Neural crest cell (in vitro differentiated cells): ENCODE measurements at regions not wholly inside any gene's neighbourhood (a gene's known extent, or its start where the extent isn't known, plus 50 kb on each side); places are given as distances from the start of the nearest gene placed in this dataset.

Source experiments
- DNase-seq: peaks from one replicate; pipeline ENCODE4 v3.0.0; 2021; ENCODE audit warnings: low read depth, mixed read lengths, low spot score
- H3K27ac Mint-ChIP-seq: one replicate; pipeline ENCODE4 v1.8.0; 2021; ENCODE audit warnings: mild to moderate bottlenecking, mixed read lengths; ENCODE audit not compliant: unreplicated experiment
- H3K27me3 Mint-ChIP-seq: 2 replicates; pipeline ENCODE4 v1.8.0; 2021; ENCODE audit warnings: low read depth, mild to moderate bottlenecking, mixed read lengths
- H3K36me3 Mint-ChIP-seq: 2 replicates; pipeline ENCODE4 v1.8.0; 2021; ENCODE audit warnings: low read depth, mild to moderate bottlenecking, mixed read lengths
- H3K4me1 Mint-ChIP-seq: 2 replicates; pipeline ENCODE4 v1.8.0; 2021; ENCODE audit warnings: mixed read lengths
- H3K4me3 Mint-ChIP-seq: one replicate; pipeline ENCODE4 v1.8.0; 2021; ENCODE audit warnings: mild to moderate bottlenecking, mixed read lengths
- H3K9me3 Mint-ChIP-seq: 2 replicates; pipeline ENCODE4 v1.8.0; 2021; ENCODE audit warnings: mixed read lengths
- TF ChIP-seq, protein P1 (sequence below): fragments of 200-600 bp; sonication (generic); conservative IDR thresholded peaks from 2 replicates; pipeline ENCODE4 v1.5.0; 2021; ENCODE audit warnings: antibody characterized with exemption, mild to moderate bottlenecking

DNA sequence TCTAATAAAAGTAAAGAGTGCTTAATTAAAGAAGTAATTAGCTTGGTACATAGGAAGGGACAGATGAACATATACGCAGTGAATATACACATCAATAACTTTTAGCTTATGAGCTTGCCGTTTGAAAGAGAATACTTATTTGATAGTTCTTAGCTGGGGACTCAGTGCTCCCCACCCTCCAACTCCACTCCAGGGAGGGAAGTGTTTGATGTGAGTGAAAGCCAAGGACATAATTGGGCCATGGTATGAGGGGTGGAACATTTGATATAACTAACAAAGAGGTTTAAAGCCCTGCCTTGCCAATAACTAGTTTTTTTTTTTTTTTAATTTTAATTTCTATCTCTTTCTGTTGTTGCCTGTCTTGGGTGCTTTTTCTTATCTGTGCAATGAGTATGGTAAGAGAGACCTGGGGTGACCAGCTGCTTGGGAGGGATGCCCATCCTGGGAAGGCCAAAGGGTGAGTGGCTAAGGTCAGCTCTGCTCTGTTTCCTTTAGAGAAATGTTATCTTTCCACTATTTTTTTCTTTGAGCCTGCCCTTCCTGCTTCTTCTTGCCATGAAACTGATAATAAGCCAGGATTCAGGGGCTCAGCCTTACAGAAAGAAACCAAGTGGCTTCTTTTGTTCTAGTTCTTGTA is 132.8 kb upstream of the CPSF6 start:
- no peaks in the 10 kb centered on the region for H3K27me3 Mint-ChIP-seq
- H3K36me3 Mint-ChIP-seq: no peaks in the 10 kb centered on the region
- no peak overlapping the region for H3K27ac Mint-ChIP-seq
- TF ChIP-seq, protein P1, sequence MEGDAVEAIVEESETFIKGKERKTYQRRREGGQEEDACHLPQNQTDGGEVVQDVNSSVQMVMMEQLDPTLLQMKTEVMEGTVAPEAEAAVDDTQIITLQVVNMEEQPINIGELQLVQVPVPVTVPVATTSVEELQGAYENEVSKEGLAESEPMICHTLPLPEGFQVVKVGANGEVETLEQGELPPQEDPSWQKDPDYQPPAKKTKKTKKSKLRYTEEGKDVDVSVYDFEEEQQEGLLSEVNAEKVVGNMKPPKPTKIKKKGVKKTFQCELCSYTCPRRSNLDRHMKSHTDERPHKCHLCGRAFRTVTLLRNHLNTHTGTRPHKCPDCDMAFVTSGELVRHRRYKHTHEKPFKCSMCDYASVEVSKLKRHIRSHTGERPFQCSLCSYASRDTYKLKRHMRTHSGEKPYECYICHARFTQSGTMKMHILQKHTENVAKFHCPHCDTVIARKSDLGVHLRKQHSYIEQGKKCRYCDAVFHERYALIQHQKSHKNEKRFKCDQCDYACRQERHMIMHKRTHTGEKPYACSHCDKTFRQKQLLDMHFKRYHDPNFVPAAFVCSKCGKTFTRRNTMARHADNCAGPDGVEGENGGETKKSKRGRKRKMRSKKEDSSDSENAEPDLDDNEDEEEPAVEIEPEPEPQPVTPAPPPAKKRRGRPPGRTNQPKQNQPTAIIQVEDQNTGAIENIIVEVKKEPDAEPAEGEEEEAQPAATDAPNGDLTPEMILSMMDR: no peak
- no peak overlapping the region for H3K4me3 Mint-ChIP-seq
- H3K4me1 Mint-ChIP-seq: peaks cover 10% of the 10 kb centered on the region
- DNase-seq: no peak
- H3K9me3 Mint-ChIP-seq: no peaks in the 10 kb centered on the region

DNA sequence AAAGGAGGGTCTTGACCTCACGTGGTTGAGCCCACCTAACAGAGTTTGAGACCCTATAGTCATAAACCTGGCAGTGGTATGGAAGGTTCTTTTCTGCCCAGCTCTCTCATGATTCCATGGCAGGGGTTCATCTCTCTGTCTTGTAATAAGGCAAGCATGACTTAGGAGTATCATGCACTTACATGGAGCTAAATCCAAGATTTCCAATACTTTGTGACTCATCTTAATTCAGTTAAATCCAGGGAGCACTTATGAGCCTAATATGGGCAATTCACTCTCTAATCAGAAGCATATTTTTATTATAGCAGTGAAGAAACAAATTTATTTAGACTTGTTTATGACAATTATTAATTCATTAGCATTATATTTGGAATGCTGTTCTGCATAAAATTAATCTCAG is 131.8 kb upstream of the CPSF6 start:
- Mint-ChIP-seq H3K4me1 (peaks cover 10% of the 10 kb centered on the region), H3K9me3 (no peaks in the 10 kb centered on the region), H3K4me3 (no peak overlapping the region), H3K27ac (no peak overlapping the region), H3K36me3 (no peaks in the 10 kb centered on the region), H3K27me3 (no peaks in the 10 kb centered on the region)
- TF ChIP-seq, protein P1: no peak
- no peak for DNase-seq

DNA sequence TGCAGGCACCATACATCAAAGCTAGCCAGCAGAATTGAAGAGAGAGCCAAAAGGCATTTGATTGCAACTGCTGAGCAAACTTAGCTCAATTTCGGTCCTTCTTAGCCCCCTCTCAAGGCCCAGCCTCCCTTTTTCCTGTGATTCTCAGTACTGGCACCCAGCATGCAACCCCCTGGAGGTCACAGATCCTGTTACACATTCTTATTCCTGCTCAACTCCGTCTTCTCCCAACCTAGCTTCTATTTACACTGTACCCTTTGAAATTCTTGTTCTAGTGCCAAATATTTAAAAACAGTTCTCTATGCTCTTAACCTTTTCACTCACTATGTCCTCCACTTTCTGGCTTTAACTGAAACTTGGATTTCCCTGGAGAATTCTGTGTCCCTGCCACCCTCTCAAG is 131.3 kb upstream of the CPSF6 start:
- Mint-ChIP-seq H3K4me1 (peaks cover 10% of the 10 kb centered on the region), H3K9me3 (no peaks in the 10 kb centered on the region), H3K27ac (no peak overlapping the region), H3K36me3 (no peaks in the 10 kb centered on the region), H3K4me3 (no peak overlapping the region), H3K27me3 (no peaks in the 10 kb centered on the region)
- no peak for DNase-seq
- TF ChIP-seq, protein P1: no peak

DNA sequence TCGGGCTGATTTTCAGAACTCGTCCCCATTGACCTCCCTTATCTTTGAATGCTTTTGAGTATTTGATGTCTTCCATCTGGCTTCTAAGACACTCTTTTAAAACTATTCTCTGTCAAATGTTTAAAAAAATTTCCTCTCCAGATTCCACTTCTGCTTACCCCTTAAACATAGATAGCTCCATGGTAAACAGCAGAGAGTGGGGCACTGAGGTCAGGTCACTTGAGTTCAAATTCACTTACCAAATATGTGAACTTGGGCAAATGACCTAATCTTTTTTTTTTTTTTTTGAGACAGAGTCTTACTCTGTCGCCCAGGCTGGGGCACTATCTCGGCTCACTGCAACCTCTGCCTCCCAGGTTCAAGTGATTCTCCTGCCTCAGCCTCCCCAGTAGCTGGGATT is 126.8 kb upstream of the CPSF6 start:
- no peak for DNase-seq
- Mint-ChIP-seq H3K27ac (no peak overlapping the region), H3K4me1 (peaks cover 4% of the 10 kb centered on the region), H3K27me3 (no peaks in the 10 kb centered on the region), H3K36me3 (no peaks in the 10 kb centered on the region), H3K9me3 (peaks cover 2% of the 10 kb centered on the region), H3K4me3 (no peak overlapping the region)
- TF ChIP-seq, protein P1: no peak

DNA sequence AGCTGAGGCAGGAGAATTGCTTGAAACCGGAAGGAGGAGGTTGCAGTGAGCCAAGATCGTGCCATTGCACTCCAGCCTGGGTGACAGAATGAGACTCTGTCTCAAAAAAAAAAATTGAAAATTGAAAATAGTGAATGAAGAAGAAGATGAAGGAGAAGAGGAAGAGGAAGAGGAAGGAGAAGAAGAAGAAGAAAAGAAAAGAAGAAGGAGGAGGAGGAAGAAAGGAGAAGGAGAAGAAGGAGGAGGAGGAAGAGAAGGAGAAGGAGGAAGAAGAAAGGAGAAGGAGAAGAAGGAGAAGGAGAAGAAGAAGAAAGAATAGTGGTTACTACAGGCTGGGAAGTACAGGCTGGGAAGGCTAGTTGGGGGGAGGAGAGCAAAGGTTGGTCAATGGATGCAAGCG is 124.3 kb upstream of the CPSF6 start:
- H3K4me1 Mint-ChIP-seq: peaks cover 4% of the 10 kb centered on the region
- H3K27me3 Mint-ChIP-seq: no peaks in the 10 kb centered on the region
- H3K9me3 Mint-ChIP-seq: peaks cover 2% of the 10 kb centered on the region
- peak overlapping the region; percentile 60 for H3K27ac Mint-ChIP-seq
- no peaks in the 10 kb centered on the region for H3K36me3 Mint-ChIP-seq
- no peak overlapping the region for H3K4me3 Mint-ChIP-seq
- no peak for DNase-seq
- TF ChIP-seq, protein P1: no peak
